ENCODE measurements at regions not wholly inside any gene's neighbourhood (a gene's known extent, or its start where the extent isn't known, plus 50 kb on each side); places are given as distances from the start of the nearest gene placed in this dataset.

DNA sequence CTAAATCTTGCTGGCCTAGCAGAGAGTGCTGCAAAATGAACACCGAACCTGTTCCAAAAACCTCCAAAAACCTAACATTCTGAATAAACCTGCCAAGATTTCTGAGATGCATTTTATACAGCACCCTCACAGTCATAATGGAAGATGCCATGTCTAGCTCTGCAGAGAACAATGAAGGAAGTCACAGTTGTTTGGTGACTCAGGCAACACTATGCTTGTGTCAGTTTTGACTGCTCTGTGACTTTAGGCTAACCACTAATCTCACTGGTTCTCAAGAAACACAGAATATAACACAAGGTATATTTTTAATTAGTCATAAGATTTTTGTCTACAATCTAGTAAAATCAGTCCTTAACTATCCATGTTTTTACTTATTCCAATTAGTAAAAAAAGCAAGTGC lies 606.6 kb downstream of the TBL1XR1 start (continued):
- TF ChIP-seq, protein P1, sequence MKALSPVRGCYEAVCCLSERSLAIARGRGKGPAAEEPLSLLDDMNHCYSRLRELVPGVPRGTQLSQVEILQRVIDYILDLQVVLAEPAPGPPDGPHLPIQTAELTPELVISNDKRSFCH (CRISPR knock-in tag; IDR thresholded peaks at IDR 0.05), result no peak
- TF ChIP-seq, protein P1 (tag; IDR thresholded peaks at IDR 0.05), result no peak
- no peak for TF ChIP-seq CSDE1 (IDR thresholded peaks at IDR 0.05)
- TF ChIP-seq PREB (CRISPR knock-in tag; IDR thresholded peaks at IDR 0.05), result no peak
- no peak for TF ChIP-seq DIDO1 (tag; IDR thresholded peaks at IDR 0.05; ENCODE audit: low read depth)

DNA sequence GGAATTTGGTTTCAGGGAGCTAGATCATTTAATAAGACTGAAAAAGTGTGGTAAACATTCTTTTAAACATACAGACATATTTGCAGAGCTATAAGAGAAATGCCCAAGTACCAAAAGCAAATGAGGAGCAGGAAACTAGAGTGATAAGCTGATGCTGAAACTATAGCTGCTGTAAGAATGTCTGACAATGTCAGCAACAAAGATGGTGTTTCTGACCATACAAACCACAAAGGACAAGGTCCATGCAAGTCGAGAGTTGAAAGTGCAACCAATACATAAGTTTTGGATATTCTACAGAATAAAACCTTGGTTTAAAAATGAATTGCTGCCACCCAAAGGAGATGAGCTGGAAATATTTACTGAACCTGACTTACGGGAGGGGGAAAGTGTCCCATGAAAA lies 610.2 kb downstream of the TBL1XR1 start:
- Histone ChIP-seq H3K4me2 (ENCODE audit: insufficient read depth, low read length) (no peak overlapping the region), H3K79me2 (ENCODE audit: control insufficient read depth, insufficient read depth, low read length) (no peaks in the 10 kb centered on the region), H3K27ac (ENCODE audit: extremely low read depth, low read depth, low read length) (no peak overlapping the region), H2AFZ (ENCODE audit: low read depth, low read length) (no peak overlapping the region), H3K4me1 (replicated peaks in 1 of 2; ENCODE audit: control insufficient read depth in 2 of 2, insufficient read depth in 2 of 2, low read length in 2 of 2) (no peaks in the 10 kb centered on the region), H3K36me3 (ENCODE audit: control insufficient read depth, insufficient read depth, low read length) (no peaks in the 10 kb centered on the region), H3K9me3 (replicated peaks; ENCODE audit: control insufficient read depth, insufficient read depth, low read depth, low read length) (no peaks in the 10 kb centered on the region), H4K20me1 (replicated peaks; ENCODE audit: control insufficient read depth, insufficient read depth, low read length) (no peaks in the 10 kb centered on the region), H3K9ac (ENCODE audit: insufficient read depth in 1 of 2, low read depth in 2 of 2, low read length in 2 of 2) (no peak overlapping the region), H3K4me3 (no peak overlapping the region), H3K27me3 (ENCODE audit: control insufficient read depth in 2 of 2, insufficient read depth in 2 of 2, low read length in 2 of 2) (no peaks in the 10 kb centered on the region), H3K9me1 (ENCODE audit: control insufficient read depth, insufficient read depth, low read length) (no peaks in the 10 kb centered on the region)
- 0% methylated on average over 2 of the region's 2 CpGs for WGBS (ENCODE audit: insufficient coverage, low coverage, missing lambda C conversion rate)
- no peak for DNase-seq (ENCODE audit: extremely low read depth in 1 of 4, low spot score in 3 of 4)
- FAIRE-seq, result no peak
- no peak for ATAC-seq
- TF ChIP-seq SIN3A (IDR thresholded peaks at IDR 0.05; ENCODE audit: borderline replicate concordance in 2 of 2, control insufficient read depth in 1 of 2, low read depth in 2 of 2, low read length in 2 of 2) (no peak), CC2D1A (IDR thresholded peaks at IDR 0.05) (no peak), SMARCE1 (IDR thresholded peaks at IDR 0.05) (no peak), MCM5 (IDR thresholded peaks at IDR 0.05; ENCODE audit: low read depth) (no peak)
- ChIA-PET POLR2A (interaction anchor here (0.7 kb wide), 1 partner anchor 17 kb away, joined by 3 read pairs; no protein-coding TSS in a partner anchor), CTCF (ENCODE audit: low intra/inter-chr PET ratio) (no interaction called here)
- in situ Hi-C loops (cut with MboI) (no loop called here), intact Hi-C loops (cut with micrococcal nuclease) (no loop called here)
- BruUV-seq (replicated peaks), result no TSS peak

All from K562 (cell line).